Heart left ventricle (tissue), 13 donors: ENCODE measurements at regions not wholly inside any gene's neighbourhood (a gene's known extent, or its start where the extent isn't known, plus 50 kb on each side); places are given as distances from the start of the nearest gene placed in this dataset.

ENCODE experiments used
- POLR2A ChIP-seq, 2 donors: fragments of 450-650 bp; IDR thresholded peaks; one replicate each; pipeline ENCODE4 v1.6.1; 2017; ENCODE audit warnings: antibody characterized with exemption in 2 of 2, mild to moderate bottlenecking in 2 of 2, moderate library complexity in 2 of 2
- TF ChIP-seq, protein P1 (sequence below), 12 donors: fragments of 200-600 bp; sonication (generic) in 4 of 12; IDR thresholded peaks; one replicate each; pipeline versions ENCODE4 v1.5.0 to v1.8.0; 2018 to 2022; ENCODE audit warnings: antibody characterized with exemption in 12 of 12, mild to moderate bottlenecking in 5 of 12
- donor health status: ischemic (EF 13 %, LVEDD 7.1; RV severe dilation, severe dysfunction).
- donor health status: DM: no; HTN: yes; CAD: no.
- donor health status: DM: no; HTN: no; CAD: no.
- donor health status: ischemic (EF 25% LVEDD 6.9; RV normal size, moderate dysfunction).
- donor health status: ischemic (EF 25% LVEDD 5.7; RV mildly dilated, moderate dysfunction).
- donor health status: ischemic (EF 35%, LVEDD 5.7; RV mildly dilated, moderate dysfunction).
- donor health status: nonischemic (EF 11% LVEDD 7.7; RV severe dilation, severe dysfunction).
- donor health status: DM: yes; HTN: yes; CAD: no.
- donor health status: PGD.
- donor health status: ischemic (EF 29% LVEDD 5.4; RV normal size, mild dysfunction).
- donor health status: nonischemic (EF 23%, LVEDD 6.1; RV moderate dilation, normal function).

GRCh38 chr2:217309056-217309455, 449.2 kb upstream of the TNP1 start:
- TF ChIP-seq POLR2A (IDR thresholded peaks at IDR 0.05) = no peak
- TF ChIP-seq, protein P1, sequence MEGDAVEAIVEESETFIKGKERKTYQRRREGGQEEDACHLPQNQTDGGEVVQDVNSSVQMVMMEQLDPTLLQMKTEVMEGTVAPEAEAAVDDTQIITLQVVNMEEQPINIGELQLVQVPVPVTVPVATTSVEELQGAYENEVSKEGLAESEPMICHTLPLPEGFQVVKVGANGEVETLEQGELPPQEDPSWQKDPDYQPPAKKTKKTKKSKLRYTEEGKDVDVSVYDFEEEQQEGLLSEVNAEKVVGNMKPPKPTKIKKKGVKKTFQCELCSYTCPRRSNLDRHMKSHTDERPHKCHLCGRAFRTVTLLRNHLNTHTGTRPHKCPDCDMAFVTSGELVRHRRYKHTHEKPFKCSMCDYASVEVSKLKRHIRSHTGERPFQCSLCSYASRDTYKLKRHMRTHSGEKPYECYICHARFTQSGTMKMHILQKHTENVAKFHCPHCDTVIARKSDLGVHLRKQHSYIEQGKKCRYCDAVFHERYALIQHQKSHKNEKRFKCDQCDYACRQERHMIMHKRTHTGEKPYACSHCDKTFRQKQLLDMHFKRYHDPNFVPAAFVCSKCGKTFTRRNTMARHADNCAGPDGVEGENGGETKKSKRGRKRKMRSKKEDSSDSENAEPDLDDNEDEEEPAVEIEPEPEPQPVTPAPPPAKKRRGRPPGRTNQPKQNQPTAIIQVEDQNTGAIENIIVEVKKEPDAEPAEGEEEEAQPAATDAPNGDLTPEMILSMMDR (IDR thresholded peaks at IDR 0.05) = no peak
